HEK293 (cell line): ENCODE measurements at regions not wholly inside any gene's neighbourhood (a gene's known extent, or its start where the extent isn't known, plus 50 kb on each side); places are given as distances from the start of the nearest gene placed in this dataset.

Source experiments
- CTCF ChIA-PET: fragments of 350-600 bp; formaldehyde crosslinking; extraction: SDS; loops from one replicate; lab custom pipeline; 2021; ENCODE audit warnings: antibody characterized with exemption; lab: Yijun Ruan, JAX
- POLR2A ChIA-PET: fragments of 300-600 bp; formaldehyde crosslinking; extraction: SDS; loops from one replicate; lab custom pipeline; 2020; ENCODE audit warnings: antibody characterized with exemption, inconsistent platforms; lab: Yijun Ruan, JAX
- H3K27ac ChIP-seq: fragments of 200-500 bp; sonication (Bioruptor generic); 2 replicates; pipeline ENCODE4 v1.5.1; 2014; ENCODE audit warnings: low read depth, low read length, control low read depth, inconsistent platforms; ENCODE audit errors: extremely low read depth
- H3K36me3 ChIP-seq, 2 experiments: fragments of 200-500 bp in 1 of 2; sonication (Bioruptor generic) in 1 of 2; 1 replicate in 1 of 2; 2 replicates in 1 of 2; pipeline ENCODE4 v1.5.1; 2014 to 2017; ENCODE audit warnings: inconsistent platforms in 2 of 2, low read length in 2 of 2; ENCODE audit not compliant: control insufficient read depth in 2 of 2, insufficient read depth in 1 of 2
- H3K4me1 ChIP-seq: fragments of 200-500 bp; sonication (Bioruptor generic); 2 replicates; pipeline ENCODE4 v1.5.1; 2014; ENCODE audit warnings: mild to moderate bottlenecking, low read length, inconsistent platforms; ENCODE audit not compliant: control insufficient read depth, insufficient read depth
- H3K4me3 ChIP-seq: 2 replicates; pipeline ENCODE4 v1.5.1; 2011; ENCODE audit warnings: low read depth, mild to moderate bottlenecking, control low read depth, low read length, moderate library complexity
- H3K9me3 ChIP-seq: fragments of 200-500 bp; sonication (Bioruptor generic); 2 replicates; pipeline ENCODE4 v1.5.1; 2014; ENCODE audit warnings: low read depth, low read length, inconsistent platforms; ENCODE audit not compliant: control insufficient read depth, insufficient read depth
- KLF16 ChIP-seq: fragments of 450-650 bp; formaldehyde crosslinking; IDR thresholded peaks from 2 replicates; pipeline ENCODE4 v1.5.1; 2017; ENCODE audit warnings: missing biosample characterization, missing genetic modification characterization
- ZBTB17 ChIP-seq: fragments of 450-650 bp; formaldehyde crosslinking; IDR thresholded peaks from 2 replicates; pipeline ENCODE4 v1.5.1; 2016; ENCODE audit warnings: missing biosample characterization, missing genetic modification characterization
- ZFP41 ChIP-seq: fragments of 450-650 bp; formaldehyde crosslinking; IDR thresholded peaks from 2 replicates; pipeline ENCODE4 v1.5.1; 2016; ENCODE audit warnings: missing biosample characterization, missing genetic modification characterization, borderline replicate concordance
- ZNF155 ChIP-seq: fragments of 450-650 bp; formaldehyde crosslinking; IDR thresholded peaks from 2 replicates; pipeline ENCODE4 v1.5.1; 2016; ENCODE audit warnings: missing biosample characterization, missing genetic modification characterization
- ZNF16 ChIP-seq: fragments of 450-650 bp; formaldehyde crosslinking; IDR thresholded peaks from 2 replicates; pipeline ENCODE4 v1.5.1; 2016; ENCODE audit warnings: low read depth, missing biosample characterization, missing genetic modification characterization
- ZNF175 ChIP-seq: fragments of 450-650 bp; formaldehyde crosslinking; IDR thresholded peaks from 2 replicates; pipeline ENCODE4 v1.5.1; 2016; ENCODE audit warnings: missing biosample characterization, missing genetic modification characterization
- ZNF274 ChIP-seq, 2 experiments: fragments of 200-500 bp in 1 of 2; fragments of 450-650 bp in 1 of 2; sonication (Bioruptor generic) in 1 of 2; formaldehyde crosslinking in 1 of 2; IDR thresholded peaks; 2 replicates each; pipeline versions ENCODE4 v1.5.1 to v1.6.1; 2014 to 2016; ENCODE audit warnings: borderline replicate concordance in 1 of 2, inconsistent platforms in 1 of 2, low read length in 1 of 2, missing biosample characterization in 1 of 2, missing genetic modification characterization in 1 of 2
- ZNF391 ChIP-seq: fragments of 450-650 bp; formaldehyde crosslinking; IDR thresholded peaks from 2 replicates; pipeline ENCODE4 v1.5.1; 2016; ENCODE audit warnings: low read depth, missing biosample characterization, missing genetic modification characterization, borderline replicate concordance
- ZNF549 ChIP-seq: fragments of 450-650 bp; IDR thresholded peaks from 2 replicates; pipeline ENCODE4 v1.5.1; 2018; ENCODE audit warnings: missing biosample characterization, missing genetic modification characterization, mild to moderate bottlenecking, inconsistent platforms, moderate library complexity
- ZNF555 ChIP-seq: fragments of 450-650 bp; formaldehyde crosslinking; conservative IDR thresholded peaks from 2 replicates; pipeline ENCODE4 v1.5.1; 2017; ENCODE audit warnings: missing biosample characterization, mild to moderate bottlenecking, missing genetic modification characterization, inconsistent platforms
- ZNF561 ChIP-seq: fragments of 450-650 bp; IDR thresholded peaks from 2 replicates; pipeline ENCODE4 v1.5.1; 2018; ENCODE audit warnings: missing biosample characterization, missing genetic modification characterization, borderline replicate concordance
- ZNF621 ChIP-seq: fragments of 450-650 bp; formaldehyde crosslinking; IDR thresholded peaks from 2 replicates; pipeline ENCODE4 v1.5.1; 2017; ENCODE audit warnings: missing biosample characterization, missing genetic modification characterization
- ZNF776 ChIP-seq: fragments of 450-650 bp; formaldehyde crosslinking; IDR thresholded peaks from 2 replicates; pipeline ENCODE4 v1.5.0; 2017; ENCODE audit warnings: missing biosample characterization, missing genetic modification characterization, borderline replicate concordance
- TF ChIP-seq, protein P1 (sequence below): fragments of 450-650 bp; formaldehyde crosslinking; IDR thresholded peaks from 2 replicates; pipeline ENCODE4 v1.5.1; 2016; ENCODE audit warnings: missing biosample characterization, missing genetic modification characterization, low read depth
- TF ChIP-seq, protein P2 (sequence below): fragments of 450-650 bp; formaldehyde crosslinking; IDR thresholded peaks from 2 replicates; pipeline ENCODE4 v1.5.1; 2016; ENCODE audit warnings: missing biosample characterization, missing genetic modification characterization, borderline replicate concordance
- TF ChIP-seq, protein P3 (sequence below): fragments of 450-650 bp; formaldehyde crosslinking; IDR thresholded peaks from 2 replicates; pipeline ENCODE4 v1.5.1; 2016; ENCODE audit warnings: missing biosample characterization, missing genetic modification characterization
- TF ChIP-seq, protein P4 (sequence below): fragments of 450-650 bp; formaldehyde crosslinking; IDR thresholded peaks from 2 replicates; pipeline ENCODE4 v1.5.1; 2016; ENCODE audit warnings: missing biosample characterization, missing genetic modification characterization, borderline replicate concordance

DNA sequence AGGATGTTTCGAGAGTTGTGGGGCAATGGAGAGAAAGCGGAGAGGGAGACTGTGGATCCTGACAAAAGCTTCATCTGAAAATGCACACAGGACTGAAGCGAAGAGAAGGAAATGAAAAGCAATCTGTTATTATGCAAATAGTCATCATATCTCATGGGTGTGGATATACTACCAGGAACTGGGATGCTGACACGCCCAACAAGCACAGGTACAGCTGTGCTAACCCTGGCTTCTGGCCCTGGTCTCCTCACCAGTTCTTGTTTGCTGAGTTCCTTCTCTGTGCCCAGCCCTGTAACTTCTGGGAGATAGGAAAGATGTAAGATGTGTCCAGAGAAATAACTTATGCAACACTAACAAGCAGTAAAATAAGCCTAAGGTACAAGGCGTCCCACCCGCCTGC lies 358.8 kb downstream of the CMPK2 start:
- no peak overlapping the region for H3K4me3 ChIP-seq
- TF ChIP-seq ZFP41 (tag by site-specific recombination) (no peak), ZNF155 (no peak), ZNF391 (tag by site-specific recombination) (no peak), ZBTB17 (tag by site-specific recombination) (no peak), ZNF274 (IDR thresholded peaks at IDR 0.05; ENCODE audit: low read length) (no peak), ZNF274 (tag by site-specific recombination; IDR thresholded peaks at IDR 0.05; ENCODE audit: borderline replicate concordance) (no peak), ZNF776 (tag by site-specific recombination) (no peak), ZNF16 (no peak), ZNF175 (tag by site-specific recombination) (no peak), KLF16 (no peak), ZNF621 (no peak), ZNF549 (tag by site-specific recombination) (no peak), ZNF555 (no peak), ZNF561 (tag by site-specific recombination) (no peak)
- TF ChIP-seq, protein P1, sequence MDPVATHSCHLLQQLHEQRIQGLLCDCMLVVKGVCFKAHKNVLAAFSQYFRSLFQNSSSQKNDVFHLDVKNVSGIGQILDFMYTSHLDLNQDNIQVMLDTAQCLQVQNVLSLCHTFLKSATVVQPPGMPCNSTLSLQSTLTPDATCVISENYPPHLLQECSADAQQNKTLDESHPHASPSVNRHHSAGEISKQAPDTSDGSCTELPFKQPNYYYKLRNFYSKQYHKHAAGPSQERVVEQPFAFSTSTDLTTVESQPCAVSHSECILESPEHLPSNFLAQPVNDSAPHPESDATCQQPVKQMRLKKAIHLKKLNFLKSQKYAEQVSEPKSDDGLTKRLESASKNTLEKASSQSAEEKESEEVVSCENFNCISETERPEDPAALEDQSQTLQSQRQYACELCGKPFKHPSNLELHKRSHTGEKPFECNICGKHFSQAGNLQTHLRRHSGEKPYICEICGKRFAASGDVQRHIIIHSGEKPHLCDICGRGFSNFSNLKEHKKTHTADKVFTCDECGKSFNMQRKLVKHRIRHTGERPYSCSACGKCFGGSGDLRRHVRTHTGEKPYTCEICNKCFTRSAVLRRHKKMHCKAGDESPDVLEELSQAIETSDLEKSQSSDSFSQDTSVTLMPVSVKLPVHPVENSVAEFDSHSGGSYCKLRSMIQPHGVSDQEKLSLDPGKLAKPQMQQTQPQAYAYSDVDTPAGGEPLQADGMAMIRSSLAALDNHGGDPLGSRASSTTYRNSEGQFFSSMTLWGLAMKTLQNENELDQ (tag by site-specific recombination), result no peak
- TF ChIP-seq, protein P2, sequence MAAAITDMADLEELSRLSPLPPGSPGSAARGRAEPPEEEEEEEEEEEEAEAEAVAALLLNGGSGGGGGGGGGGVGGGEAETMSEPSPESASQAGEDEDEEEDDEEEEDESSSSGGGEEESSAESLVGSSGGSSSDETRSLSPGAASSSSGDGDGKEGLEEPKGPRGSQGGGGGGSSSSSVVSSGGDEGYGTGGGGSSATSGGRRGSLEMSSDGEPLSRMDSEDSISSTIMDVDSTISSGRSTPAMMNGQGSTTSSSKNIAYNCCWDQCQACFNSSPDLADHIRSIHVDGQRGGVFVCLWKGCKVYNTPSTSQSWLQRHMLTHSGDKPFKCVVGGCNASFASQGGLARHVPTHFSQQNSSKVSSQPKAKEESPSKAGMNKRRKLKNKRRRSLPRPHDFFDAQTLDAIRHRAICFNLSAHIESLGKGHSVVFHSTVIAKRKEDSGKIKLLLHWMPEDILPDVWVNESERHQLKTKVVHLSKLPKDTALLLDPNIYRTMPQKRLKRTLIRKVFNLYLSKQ (tag by site-specific recombination), result no peak
- TF ChIP-seq, protein P3, sequence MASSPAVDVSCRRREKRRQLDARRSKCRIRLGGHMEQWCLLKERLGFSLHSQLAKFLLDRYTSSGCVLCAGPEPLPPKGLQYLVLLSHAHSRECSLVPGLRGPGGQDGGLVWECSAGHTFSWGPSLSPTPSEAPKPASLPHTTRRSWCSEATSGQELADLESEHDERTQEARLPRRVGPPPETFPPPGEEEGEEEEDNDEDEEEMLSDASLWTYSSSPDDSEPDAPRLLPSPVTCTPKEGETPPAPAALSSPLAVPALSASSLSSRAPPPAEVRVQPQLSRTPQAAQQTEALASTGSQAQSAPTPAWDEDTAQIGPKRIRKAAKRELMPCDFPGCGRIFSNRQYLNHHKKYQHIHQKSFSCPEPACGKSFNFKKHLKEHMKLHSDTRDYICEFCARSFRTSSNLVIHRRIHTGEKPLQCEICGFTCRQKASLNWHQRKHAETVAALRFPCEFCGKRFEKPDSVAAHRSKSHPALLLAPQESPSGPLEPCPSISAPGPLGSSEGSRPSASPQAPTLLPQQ (tag by site-specific recombination), result no peak
- TF ChIP-seq, protein P4, sequence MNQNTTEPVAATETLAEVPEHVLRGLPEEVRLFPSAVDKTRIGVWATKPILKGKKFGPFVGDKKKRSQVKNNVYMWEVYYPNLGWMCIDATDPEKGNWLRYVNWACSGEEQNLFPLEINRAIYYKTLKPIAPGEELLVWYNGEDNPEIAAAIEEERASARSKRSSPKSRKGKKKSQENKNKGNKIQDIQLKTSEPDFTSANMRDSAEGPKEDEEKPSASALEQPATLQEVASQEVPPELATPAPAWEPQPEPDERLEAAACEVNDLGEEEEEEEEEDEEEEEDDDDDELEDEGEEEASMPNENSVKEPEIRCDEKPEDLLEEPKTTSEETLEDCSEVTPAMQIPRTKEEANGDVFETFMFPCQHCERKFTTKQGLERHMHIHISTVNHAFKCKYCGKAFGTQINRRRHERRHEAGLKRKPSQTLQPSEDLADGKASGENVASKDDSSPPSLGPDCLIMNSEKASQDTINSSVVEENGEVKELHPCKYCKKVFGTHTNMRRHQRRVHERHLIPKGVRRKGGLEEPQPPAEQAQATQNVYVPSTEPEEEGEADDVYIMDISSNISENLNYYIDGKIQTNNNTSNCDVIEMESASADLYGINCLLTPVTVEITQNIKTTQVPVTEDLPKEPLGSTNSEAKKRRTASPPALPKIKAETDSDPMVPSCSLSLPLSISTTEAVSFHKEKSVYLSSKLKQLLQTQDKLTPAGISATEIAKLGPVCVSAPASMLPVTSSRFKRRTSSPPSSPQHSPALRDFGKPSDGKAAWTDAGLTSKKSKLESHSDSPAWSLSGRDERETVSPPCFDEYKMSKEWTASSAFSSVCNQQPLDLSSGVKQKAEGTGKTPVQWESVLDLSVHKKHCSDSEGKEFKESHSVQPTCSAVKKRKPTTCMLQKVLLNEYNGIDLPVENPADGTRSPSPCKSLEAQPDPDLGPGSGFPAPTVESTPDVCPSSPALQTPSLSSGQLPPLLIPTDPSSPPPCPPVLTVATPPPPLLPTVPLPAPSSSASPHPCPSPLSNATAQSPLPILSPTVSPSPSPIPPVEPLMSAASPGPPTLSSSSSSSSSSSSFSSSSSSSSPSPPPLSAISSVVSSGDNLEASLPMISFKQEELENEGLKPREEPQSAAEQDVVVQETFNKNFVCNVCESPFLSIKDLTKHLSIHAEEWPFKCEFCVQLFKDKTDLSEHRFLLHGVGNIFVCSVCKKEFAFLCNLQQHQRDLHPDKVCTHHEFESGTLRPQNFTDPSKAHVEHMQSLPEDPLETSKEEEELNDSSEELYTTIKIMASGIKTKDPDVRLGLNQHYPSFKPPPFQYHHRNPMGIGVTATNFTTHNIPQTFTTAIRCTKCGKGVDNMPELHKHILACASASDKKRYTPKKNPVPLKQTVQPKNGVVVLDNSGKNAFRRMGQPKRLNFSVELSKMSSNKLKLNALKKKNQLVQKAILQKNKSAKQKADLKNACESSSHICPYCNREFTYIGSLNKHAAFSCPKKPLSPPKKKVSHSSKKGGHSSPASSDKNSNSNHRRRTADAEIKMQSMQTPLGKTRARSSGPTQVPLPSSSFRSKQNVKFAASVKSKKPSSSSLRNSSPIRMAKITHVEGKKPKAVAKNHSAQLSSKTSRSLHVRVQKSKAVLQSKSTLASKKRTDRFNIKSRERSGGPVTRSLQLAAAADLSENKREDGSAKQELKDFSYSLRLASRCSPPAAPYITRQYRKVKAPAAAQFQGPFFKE (tag by site-specific recombination), result no peak
- POLR2A ChIA-PET, result no interaction called here
- H3K9me3 ChIP-seq, result no peaks in the 10 kb centered on the region
- no peak overlapping the region for H3K27ac ChIP-seq
- no peaks in the 10 kb centered on the region for H3K36me3 ChIP-seq
- H3K4me1 ChIP-seq, result no peaks in the 10 kb centered on the region
- CTCF ChIA-PET, result interaction anchor here (1.4 kb wide), 1 partner anchor 10 kb away, joined by 3 read pairs; no protein-coding TSS in a partner anchor
